GM12864 (cell line): ENCODE measurements at regions not wholly inside any gene's neighbourhood (a gene's known extent, or its start where the extent isn't known, plus 50 kb on each side); places are given as distances from the start of the nearest gene placed in this dataset.

Experiments used
- DNase-seq: peaks from one replicate; pipeline ENCODE4 v3.0.0-alpha.2; 2011; ENCODE audit warnings: low read depth
- H3K4me3 ChIP-seq: 2 replicates; pipeline ENCODE4 v1.5.1; 2011; ENCODE audit warnings: mild to moderate bottlenecking, low read depth, low read length, control low read depth
- TF ChIP-seq, protein P1 (sequence below): IDR thresholded peaks from 2 replicates; pipeline ENCODE4 v1.5.1; 2011; ENCODE audit warnings: low read depth, mild to moderate bottlenecking, moderate library complexity, low read length, control low read depth, inconsistent platforms; ENCODE audit errors: missing control alignments

DNA sequence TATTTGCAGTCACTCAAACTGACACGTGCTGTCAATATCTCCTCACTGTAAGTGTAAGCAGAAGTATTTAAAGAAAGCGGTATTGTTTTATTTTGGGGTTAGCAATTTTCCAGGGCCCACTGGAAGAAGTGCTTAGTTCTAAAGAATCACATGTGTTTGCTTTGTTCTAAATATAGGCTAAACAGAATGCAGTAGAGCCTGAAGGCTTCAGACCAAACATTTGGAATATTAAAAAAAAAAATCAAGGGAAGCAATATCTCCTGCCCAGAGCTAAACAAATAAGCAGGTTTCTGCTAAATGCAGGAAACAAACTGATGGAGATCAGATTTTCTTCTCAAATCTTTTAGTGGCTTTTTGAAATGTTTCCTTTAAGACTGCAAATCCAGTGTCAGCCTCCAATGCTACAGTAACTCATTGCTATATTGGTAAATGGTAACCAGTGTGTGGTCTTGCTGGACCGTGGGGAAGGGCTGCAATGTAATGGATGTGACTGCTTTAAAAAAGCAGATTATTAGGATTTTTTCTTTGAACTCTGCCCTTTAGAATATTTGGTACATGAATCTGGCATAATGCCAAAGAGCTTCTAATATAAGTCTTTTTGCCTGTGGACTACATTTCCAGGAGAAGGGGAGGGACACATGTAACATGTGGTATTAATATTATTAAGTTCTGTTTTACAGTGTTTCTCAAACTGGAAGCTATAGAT, 317.1 kb upstream of the FERMT1 start:
- TF ChIP-seq, protein P1, sequence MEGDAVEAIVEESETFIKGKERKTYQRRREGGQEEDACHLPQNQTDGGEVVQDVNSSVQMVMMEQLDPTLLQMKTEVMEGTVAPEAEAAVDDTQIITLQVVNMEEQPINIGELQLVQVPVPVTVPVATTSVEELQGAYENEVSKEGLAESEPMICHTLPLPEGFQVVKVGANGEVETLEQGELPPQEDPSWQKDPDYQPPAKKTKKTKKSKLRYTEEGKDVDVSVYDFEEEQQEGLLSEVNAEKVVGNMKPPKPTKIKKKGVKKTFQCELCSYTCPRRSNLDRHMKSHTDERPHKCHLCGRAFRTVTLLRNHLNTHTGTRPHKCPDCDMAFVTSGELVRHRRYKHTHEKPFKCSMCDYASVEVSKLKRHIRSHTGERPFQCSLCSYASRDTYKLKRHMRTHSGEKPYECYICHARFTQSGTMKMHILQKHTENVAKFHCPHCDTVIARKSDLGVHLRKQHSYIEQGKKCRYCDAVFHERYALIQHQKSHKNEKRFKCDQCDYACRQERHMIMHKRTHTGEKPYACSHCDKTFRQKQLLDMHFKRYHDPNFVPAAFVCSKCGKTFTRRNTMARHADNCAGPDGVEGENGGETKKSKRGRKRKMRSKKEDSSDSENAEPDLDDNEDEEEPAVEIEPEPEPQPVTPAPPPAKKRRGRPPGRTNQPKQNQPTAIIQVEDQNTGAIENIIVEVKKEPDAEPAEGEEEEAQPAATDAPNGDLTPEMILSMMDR: no peak
- no peak for DNase-seq
- H3K4me3 ChIP-seq: no peak overlapping the region

DNA sequence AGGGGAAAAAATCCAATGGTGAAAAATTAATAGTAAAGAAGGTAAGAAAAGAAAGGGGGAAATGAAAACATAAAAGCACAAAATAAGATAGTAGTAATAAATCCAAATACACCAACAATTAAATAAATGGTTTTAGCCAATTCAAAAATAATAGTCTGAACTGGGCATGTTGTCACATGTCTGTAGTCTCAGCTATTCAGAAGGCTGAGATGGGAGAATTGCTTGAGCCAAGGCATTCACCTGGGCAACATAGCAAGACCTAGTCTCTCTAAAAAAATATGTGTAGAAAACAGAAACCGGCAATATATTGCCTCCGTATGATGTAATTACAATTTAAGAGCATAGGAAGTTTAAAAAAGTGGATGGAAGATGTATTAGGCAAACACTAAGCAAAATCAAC, 311.3 kb upstream of the FERMT1 start:
- H3K4me3 ChIP-seq: no peak overlapping the region
- TF ChIP-seq, protein P1: no peak
- no peak for DNase-seq

DNA sequence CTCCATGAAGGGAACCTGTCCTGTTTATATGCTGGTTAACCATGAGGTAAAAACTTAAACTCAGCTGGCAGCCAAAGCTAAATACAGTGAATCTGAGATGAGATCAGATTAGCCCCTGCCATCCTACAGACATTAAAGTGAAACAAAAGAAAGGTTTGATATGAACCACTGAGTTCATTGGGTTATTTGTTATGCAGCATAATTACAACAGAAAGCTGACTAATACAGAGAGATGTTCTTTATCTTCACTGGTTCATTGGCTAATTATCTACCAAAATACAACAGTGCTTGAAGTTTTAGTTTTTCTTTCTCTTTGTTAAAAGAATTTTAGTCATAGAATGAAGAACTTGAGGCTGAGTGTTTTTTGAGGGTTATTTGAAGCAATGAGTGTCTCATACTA, 307.6 kb upstream of the FERMT1 start:
- no peak for DNase-seq
- no peak overlapping the region for H3K4me3 ChIP-seq
- TF ChIP-seq, protein P1: no peak

DNA sequence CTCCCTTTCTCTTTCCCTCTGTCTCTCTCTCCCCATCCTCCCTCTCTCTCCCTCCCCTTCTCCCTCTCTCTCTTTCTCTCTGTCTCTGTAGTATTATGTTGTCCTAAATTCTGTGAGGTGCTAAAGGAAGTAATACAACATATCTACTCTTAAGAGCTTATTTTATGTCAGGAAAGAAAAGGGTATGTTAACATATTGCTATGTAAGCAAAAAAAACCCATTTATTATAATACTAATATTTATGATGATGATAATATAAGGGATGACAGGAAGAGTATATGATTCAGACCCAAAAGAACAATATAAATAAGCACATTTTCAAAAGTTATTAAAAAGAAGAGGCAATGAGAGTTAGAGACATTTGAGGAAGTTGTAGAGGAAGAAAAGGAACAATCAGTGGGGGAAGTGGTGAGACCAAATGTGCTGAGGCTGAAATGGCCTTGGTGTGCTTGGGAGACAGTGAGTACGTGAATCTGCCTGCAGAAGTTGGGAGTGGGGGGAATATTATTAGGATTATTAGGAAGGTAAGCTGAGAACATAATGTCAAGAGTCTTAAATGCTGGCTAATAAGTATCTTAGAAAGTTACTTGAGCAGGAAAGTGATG, 303.6 kb upstream of the FERMT1 start:
- TF ChIP-seq, protein P1: no peak
- no peak overlapping the region for H3K4me3 ChIP-seq
- DNase-seq: no peak

DNA sequence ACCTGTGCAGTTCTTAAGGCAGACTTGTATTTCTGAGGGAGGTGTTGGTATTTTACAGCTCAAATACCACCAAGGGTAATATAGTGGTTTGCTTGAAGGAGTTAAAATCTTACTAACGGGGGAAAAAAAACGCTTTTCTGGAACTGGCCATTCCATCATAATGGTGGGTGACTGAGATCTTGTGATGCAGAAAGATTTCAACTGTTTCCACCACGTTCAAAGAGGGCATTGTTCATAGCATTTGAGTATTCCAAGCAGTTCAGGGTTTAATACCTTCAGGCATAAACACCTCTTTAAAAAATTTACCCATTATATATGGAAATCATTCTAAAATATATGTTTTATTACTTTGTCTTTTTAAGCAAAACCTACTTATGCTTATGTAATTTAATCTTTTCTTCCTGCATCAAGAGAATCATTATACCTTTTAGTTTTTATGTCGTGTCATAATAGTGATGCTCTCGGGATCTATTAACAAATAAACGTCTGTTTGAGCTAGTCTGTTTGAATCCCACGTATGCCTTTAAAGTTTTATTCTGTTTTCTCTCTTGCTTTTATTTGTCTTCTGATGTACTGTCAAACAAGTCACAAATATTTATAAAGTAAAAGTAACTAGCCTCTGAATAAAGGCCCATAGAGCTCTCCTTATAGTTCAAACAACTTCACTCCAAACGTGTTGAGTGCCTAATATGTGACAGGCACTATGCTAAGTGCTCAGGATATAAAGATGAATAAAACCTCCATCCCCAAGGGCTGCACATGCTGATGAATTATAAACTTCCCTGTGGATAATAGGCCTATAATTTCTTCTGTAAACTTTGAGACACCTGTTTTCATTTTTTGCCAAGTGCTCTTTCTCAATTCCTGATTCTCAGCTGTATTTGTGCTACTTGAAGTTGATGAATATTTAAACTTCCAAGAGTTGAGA, 298.8 kb upstream of the FERMT1 start:
- no peak for DNase-seq
- TF ChIP-seq, protein P1: no peak

DNA sequence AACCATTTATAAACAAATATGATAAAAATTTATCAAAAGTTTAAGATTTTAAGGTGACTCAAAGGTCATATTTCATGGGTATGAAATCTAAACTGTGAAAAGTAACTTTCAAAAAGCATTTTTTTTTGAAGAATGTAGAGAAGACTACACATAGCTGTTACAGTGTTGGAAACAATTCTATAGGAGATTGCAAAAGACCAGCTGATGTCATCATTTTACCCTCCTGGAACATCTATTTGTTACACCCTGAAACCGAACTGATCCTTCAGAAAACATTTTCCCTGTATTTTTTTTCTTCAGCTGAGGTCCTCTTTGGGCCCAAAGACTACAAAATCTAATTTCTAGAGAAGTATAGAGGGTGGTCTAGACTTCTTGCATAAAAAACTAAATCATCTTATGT, 297.5 kb upstream of the FERMT1 start:
- TF ChIP-seq, protein P1: no peak
- no peak for DNase-seq
- H3K4me3 ChIP-seq: no peak overlapping the region

More for the DNA sequence above, 298.8 kb upstream of the FERMT1 start:
- no peak overlapping the region for H3K4me3 ChIP-seq
